ENCODE measurements at regions not wholly inside any gene's neighbourhood (a gene's known extent, or its start where the extent isn't known, plus 50 kb on each side); places are given as distances from the start of the nearest gene placed in this dataset.

GRCh38 chr2:138997346-138997745 is 217.2 kb upstream of the NXPH2 start:
- TF ChIP-seq EP300 (IDR thresholded peaks at IDR 0.05) = no peak
- TF ChIP-seq, protein P1, sequence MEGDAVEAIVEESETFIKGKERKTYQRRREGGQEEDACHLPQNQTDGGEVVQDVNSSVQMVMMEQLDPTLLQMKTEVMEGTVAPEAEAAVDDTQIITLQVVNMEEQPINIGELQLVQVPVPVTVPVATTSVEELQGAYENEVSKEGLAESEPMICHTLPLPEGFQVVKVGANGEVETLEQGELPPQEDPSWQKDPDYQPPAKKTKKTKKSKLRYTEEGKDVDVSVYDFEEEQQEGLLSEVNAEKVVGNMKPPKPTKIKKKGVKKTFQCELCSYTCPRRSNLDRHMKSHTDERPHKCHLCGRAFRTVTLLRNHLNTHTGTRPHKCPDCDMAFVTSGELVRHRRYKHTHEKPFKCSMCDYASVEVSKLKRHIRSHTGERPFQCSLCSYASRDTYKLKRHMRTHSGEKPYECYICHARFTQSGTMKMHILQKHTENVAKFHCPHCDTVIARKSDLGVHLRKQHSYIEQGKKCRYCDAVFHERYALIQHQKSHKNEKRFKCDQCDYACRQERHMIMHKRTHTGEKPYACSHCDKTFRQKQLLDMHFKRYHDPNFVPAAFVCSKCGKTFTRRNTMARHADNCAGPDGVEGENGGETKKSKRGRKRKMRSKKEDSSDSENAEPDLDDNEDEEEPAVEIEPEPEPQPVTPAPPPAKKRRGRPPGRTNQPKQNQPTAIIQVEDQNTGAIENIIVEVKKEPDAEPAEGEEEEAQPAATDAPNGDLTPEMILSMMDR (IDR thresholded peaks at IDR 0.05) = no peak

Data from gastroesophageal sphincter (tissue), 3 donors.